ENCODE measurements at regions not wholly inside any gene's neighbourhood (a gene's known extent, or its start where the extent isn't known, plus 50 kb on each side); places are given as distances from the start of the nearest gene placed in this dataset.

GRCh38 chr3:151974067-151974466, 100.6 kb downstream of the SUCNR1 start:
- ChIA-PET POLR2A (no interaction called here), CTCF (no interaction called here)
- DNase-seq (ENCODE audit: extremely low spot score), result no peak
- no peak for TF ChIP-seq HDGF (IDR thresholded peaks at IDR 0.05; ENCODE audit: borderline replicate concordance)
- TF ChIP-seq SUZ12 (IDR thresholded peaks at IDR 0.05), result no peak

- CTCF ChIA-PET, result interaction anchor here (0.6 kb wide), 1 partner anchor 158 kb away, joined by 3 read pairs; no protein-coding TSS in a partner anchor
- POLR2A ChIA-PET, result no interaction called here
- DNase-seq (ENCODE audit: extremely low spot score), result no peak
- no peak for TF ChIP-seq ELF4 (IDR thresholded peaks at IDR 0.05)
- TF ChIP-seq ZNF384 (IDR thresholded peaks at IDR 0.05), result no peak
- TF ChIP-seq TARDBP (IDR thresholded peaks at IDR 0.05), result no peak
- TF ChIP-seq, protein P1, sequence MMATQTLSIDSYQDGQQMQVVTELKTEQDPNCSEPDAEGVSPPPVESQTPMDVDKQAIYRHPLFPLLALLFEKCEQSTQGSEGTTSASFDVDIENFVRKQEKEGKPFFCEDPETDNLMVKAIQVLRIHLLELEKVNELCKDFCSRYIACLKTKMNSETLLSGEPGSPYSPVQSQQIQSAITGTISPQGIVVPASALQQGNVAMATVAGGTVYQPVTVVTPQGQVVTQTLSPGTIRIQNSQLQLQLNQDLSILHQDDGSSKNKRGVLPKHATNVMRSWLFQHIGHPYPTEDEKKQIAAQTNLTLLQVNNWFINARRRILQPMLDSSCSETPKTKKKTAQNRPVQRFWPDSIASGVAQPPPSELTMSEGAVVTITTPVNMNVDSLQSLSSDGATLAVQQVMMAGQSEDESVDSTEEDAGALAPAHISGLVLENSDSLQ (IDR thresholded peaks at IDR 0.05), result no peak
- no peak for TF ChIP-seq L3MBTL2 (conservative IDR thresholded peaks at IDR 0.05)
- TF ChIP-seq FOXK2 (IDR thresholded peaks at IDR 0.05), result no peak
- no peak for TF ChIP-seq CTBP1 (IDR thresholded peaks at IDR 0.05; ENCODE audit: borderline replicate concordance)
- TF ChIP-seq NFRKB (IDR thresholded peaks at IDR 0.05), result no peak
- no peak for TF ChIP-seq SUZ12 (IDR thresholded peaks at IDR 0.05)
- no peak for TF ChIP-seq BHLHE40 (IDR thresholded peaks at IDR 0.05; ENCODE audit: borderline replicate concordance)
- no peak for TF ChIP-seq HDGF (IDR thresholded peaks at IDR 0.05; ENCODE audit: borderline replicate concordance)
- TF ChIP-seq FOXM1 (IDR thresholded peaks at IDR 0.05; ENCODE audit: borderline replicate concordance), result no peak
- TF ChIP-seq SP1 (IDR thresholded peaks at IDR 0.05), result no peak
- TF ChIP-seq LEF1 (IDR thresholded peaks at IDR 0.05; ENCODE audit: borderline replicate concordance), result no peak
- no peak for TF ChIP-seq ARNT (IDR thresholded peaks at IDR 0.05)
- TF ChIP-seq FOXA1 (IDR thresholded peaks at IDR 0.05), result no peak
Observed at GRCh38 chr3:151976211-151977050, 103.0 kb downstream of the SUCNR1 start.

DNA sequence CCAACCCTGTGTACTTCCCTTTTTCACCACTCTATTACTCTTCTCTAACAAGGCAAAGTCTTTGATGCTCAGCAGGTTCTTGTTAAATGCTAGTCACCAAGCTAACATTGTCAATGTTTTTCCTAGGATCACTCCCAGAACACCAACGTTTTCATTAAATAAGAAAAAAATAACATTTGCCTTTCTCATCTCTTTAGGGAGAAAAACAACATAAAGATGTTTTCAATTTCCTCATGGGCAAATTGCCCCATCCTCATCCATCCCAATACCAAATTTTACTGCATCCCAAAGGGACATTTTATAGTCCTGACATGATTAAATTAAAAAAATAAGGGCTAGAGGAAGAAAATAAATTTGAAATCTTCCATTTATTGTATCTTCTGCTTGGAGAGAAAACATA, 106.5 kb downstream of the SUCNR1 start:
- TF ChIP-seq LEF1 (IDR thresholded peaks at IDR 0.05; ENCODE audit: borderline replicate concordance) (no peak), HDGF (IDR thresholded peaks at IDR 0.05; ENCODE audit: borderline replicate concordance) (no peak), ZNF384 (IDR thresholded peaks at IDR 0.05) (no peak), FOXA1 (IDR thresholded peaks at IDR 0.05) (no peak), FOXM1 (IDR thresholded peaks at IDR 0.05; ENCODE audit: borderline replicate concordance) (no peak)
- CTCF ChIA-PET, result no interaction called here
- POLR2A ChIA-PET, result no interaction called here
- DNase-seq (ENCODE audit: extremely low spot score), result no peak

DNA sequence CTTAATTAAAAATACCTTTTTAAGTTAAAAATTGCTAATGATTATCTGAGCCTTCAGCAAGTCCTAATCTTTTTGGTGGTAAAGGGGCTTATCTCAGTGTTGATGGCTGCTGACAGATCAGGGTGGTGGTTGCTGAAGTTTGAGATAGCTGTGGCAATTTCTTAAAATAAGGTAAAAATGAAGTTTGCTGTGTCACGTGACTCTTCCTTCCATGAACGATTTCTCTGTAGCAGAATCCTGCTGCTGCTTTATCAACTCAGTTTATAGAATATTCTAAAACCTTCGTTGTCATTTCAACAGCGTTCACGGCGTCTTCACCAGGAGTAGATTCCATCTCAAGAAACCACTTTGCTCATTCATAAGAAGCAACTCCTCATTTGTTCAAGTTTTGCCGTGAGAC, 110.1 kb downstream of the SUCNR1 start:
- TF ChIP-seq BHLHE40 (IDR thresholded peaks at IDR 0.05; ENCODE audit: borderline replicate concordance), result no peak
- no peak for TF ChIP-seq HDGF (IDR thresholded peaks at IDR 0.05; ENCODE audit: borderline replicate concordance)
- no peak for TF ChIP-seq L3MBTL2 (conservative IDR thresholded peaks at IDR 0.05)
- TF ChIP-seq ARNT (IDR thresholded peaks at IDR 0.05), result no peak
- TF ChIP-seq ZNF384 (IDR thresholded peaks at IDR 0.05), result no peak
- no peak for TF ChIP-seq FOXK2 (IDR thresholded peaks at IDR 0.05)
- no peak for TF ChIP-seq FOXM1 (IDR thresholded peaks at IDR 0.05; ENCODE audit: borderline replicate concordance)
- no peak for TF ChIP-seq SP1 (IDR thresholded peaks at IDR 0.05)
- TF ChIP-seq, protein P1 (IDR thresholded peaks at IDR 0.05), result no peak
- TF ChIP-seq CTBP1 (IDR thresholded peaks at IDR 0.05; ENCODE audit: borderline replicate concordance), result no peak
- TF ChIP-seq FOXA1 (IDR thresholded peaks at IDR 0.05), result no peak
- CTCF ChIA-PET, result no interaction called here
- POLR2A ChIA-PET, result no interaction called here
- no peak for DNase-seq (ENCODE audit: extremely low spot score)

DNA sequence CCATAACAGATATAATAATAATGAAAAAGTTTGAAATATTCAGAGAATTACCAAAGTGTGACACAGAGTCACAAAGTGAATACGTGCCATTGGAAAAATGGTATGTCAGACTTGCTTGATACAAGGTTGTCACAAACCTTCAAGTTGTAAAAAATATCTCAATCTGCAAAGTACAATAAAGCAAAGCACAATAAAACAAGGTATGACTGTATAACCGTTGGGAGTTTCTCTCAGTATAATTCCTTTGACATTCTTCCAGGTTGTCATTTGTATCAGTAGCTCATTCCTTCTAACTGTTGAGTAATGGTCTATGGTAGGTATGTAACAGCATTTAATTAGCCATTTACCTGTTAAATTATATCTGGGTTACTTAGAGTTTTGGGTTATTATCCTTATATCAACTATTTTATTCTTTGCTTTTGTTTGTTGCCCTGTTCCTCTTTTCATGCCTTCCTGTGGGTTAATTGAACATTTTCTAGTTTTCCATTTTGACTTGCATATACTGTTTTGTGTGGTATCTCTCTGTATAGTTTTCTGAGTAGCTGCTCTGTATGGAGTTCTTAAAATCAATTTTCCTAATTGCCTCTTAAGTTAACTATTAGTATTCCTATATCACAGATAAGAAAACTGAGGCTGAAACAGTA, 112.5 kb downstream of the SUCNR1 start:
- ChIA-PET CTCF (no interaction called here), POLR2A (no interaction called here)
- TF ChIP-seq FOXM1 (IDR thresholded peaks at IDR 0.05; ENCODE audit: borderline replicate concordance) (no peak), ZNF384 (IDR thresholded peaks at IDR 0.05) (no peak), BHLHE40 (IDR thresholded peaks at IDR 0.05; ENCODE audit: borderline replicate concordance) (no peak), HDGF (IDR thresholded peaks at IDR 0.05; ENCODE audit: borderline replicate concordance) (no peak), TARDBP (IDR thresholded peaks at IDR 0.05) (no peak)
- DNase-seq (ENCODE audit: extremely low spot score), result no peak

- ChIA-PET POLR2A (no interaction called here), CTCF (no interaction called here)
- TF ChIP-seq ELF4 (IDR thresholded peaks at IDR 0.05) (no peak), CTBP1 (IDR thresholded peaks at IDR 0.05; ENCODE audit: borderline replicate concordance) (no peak), ARNT (IDR thresholded peaks at IDR 0.05) (no peak), FOXK2 (IDR thresholded peaks at IDR 0.05) (no peak), SP1 (IDR thresholded peaks at IDR 0.05) (no peak), TARDBP (IDR thresholded peaks at IDR 0.05) (no peak), LEF1 (IDR thresholded peaks at IDR 0.05; ENCODE audit: borderline replicate concordance) (no peak), BHLHE40 (IDR thresholded peaks at IDR 0.05; ENCODE audit: borderline replicate concordance) (no peak), HDGF (IDR thresholded peaks at IDR 0.05; ENCODE audit: borderline replicate concordance) (no peak), SUZ12 (IDR thresholded peaks at IDR 0.05) (no peak), L3MBTL2 (conservative IDR thresholded peaks at IDR 0.05) (no peak), NFRKB (IDR thresholded peaks at IDR 0.05) (no peak), FOXA1 (IDR thresholded peaks at IDR 0.05) (no peak), FOXM1 (IDR thresholded peaks at IDR 0.05; ENCODE audit: borderline replicate concordance) (no peak)
- DNase-seq (ENCODE audit: extremely low spot score), result no peak
Observed at GRCh38 chr3:151987893-151988292, 114.5 kb downstream of the SUCNR1 start.

DNA sequence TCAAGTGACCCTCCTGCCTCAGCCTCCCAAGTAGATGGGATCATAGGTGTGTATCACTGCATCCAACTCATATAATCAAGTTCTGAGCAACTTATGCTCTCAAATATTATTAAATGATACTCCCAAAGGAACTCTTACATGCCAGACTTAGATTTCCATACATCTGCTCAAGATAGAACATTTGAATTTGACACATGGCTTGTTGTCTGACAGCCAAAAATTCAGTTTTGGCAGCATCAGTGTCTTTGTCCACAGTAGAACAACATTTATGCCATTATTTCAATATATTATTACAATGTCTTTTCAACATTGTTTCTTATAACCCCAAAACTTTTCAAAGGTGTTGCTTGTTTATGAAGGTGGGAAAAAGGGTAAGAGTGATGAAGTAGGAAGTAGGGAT, 116.2 kb downstream of the SUCNR1 start:
- POLR2A ChIA-PET, result no interaction called here
- CTCF ChIA-PET, result no interaction called here
- DNase-seq (ENCODE audit: extremely low spot score), result no peak
- TF ChIP-seq TARDBP (IDR thresholded peaks at IDR 0.05) (no peak), LEF1 (IDR thresholded peaks at IDR 0.05; ENCODE audit: borderline replicate concordance) (no peak), L3MBTL2 (conservative IDR thresholded peaks at IDR 0.05) (no peak), FOXM1 (IDR thresholded peaks at IDR 0.05; ENCODE audit: borderline replicate concordance) (no peak), BHLHE40 (IDR thresholded peaks at IDR 0.05; ENCODE audit: borderline replicate concordance) (no peak), CTBP1 (IDR thresholded peaks at IDR 0.05; ENCODE audit: borderline replicate concordance) (no peak), SUZ12 (IDR thresholded peaks at IDR 0.05) (no peak), SP1 (IDR thresholded peaks at IDR 0.05) (no peak), ELF4 (IDR thresholded peaks at IDR 0.05) (no peak), FOXA1 (IDR thresholded peaks at IDR 0.05) (no peak), HDGF (IDR thresholded peaks at IDR 0.05; ENCODE audit: borderline replicate concordance) (no peak), ZNF384 (IDR thresholded peaks at IDR 0.05) (no peak), ARNT (IDR thresholded peaks at IDR 0.05) (no peak)

All from HEK293T (cell line).